Activated CD4-positive, alpha-beta memory T cell treated with anti-CD3 and anti-CD28 coated beads, Interleukin-2, amount 10 ng/mL, durations not matched to agents 7 days and 5 days (primary cell): ENCODE measurements at regions not wholly inside any gene's neighbourhood (a gene's known extent, or its start where the extent isn't known, plus 50 kb on each side); places are given as distances from the start of the nearest gene placed in this dataset.
"Not testable (repeated sequence)": the region's sequence is repeated elsewhere in the genome, so short reads cannot be mapped to it uniquely, and the experiment has no call there.

Source experiments
- CTCF ChIA-PET: fragments of 350-600 bp; sonication (Branson Sonifier 250); formaldehyde crosslinking; loops from one replicate; lab custom pipeline; 2021; ENCODE audit warnings: antibody characterized with exemption, inconsistent platforms; lab: Charles Lee
- POLR2A ChIA-PET: fragments of 350-600 bp; sonication (Branson Sonifier 250); formaldehyde crosslinking; loops from one replicate; lab custom pipeline; 2021; ENCODE audit warnings: antibody characterized with exemption; lab: Charles Lee
- DNase-seq: peaks from one replicate; pipeline ENCODE4 v3.0.0-alpha.2; 2020
- H3K27ac Mint-ChIP-seq: one replicate; pipeline ENCODE4 v1.8.0; 2021; ENCODE audit warnings: mild to moderate bottlenecking, mixed read lengths
- H3K27me3 Mint-ChIP-seq: one replicate; pipeline ENCODE4 v1.8.0; 2021; ENCODE audit warnings: mixed read lengths
- H3K36me3 Mint-ChIP-seq: one replicate; pipeline ENCODE4 v1.8.0; 2021; ENCODE audit warnings: low read depth, mixed read lengths
- H3K4me1 Mint-ChIP-seq: one replicate; pipeline ENCODE4 v1.8.0; 2021; ENCODE audit warnings: mixed read lengths
- H3K4me3 Mint-ChIP-seq: one replicate; pipeline ENCODE4 v1.8.0; 2021; ENCODE audit warnings: mild to moderate bottlenecking, mixed read lengths
- H3K9me3 Mint-ChIP-seq: one replicate; pipeline ENCODE4 v1.8.0; 2021; ENCODE audit warnings: mixed read lengths

DNA sequence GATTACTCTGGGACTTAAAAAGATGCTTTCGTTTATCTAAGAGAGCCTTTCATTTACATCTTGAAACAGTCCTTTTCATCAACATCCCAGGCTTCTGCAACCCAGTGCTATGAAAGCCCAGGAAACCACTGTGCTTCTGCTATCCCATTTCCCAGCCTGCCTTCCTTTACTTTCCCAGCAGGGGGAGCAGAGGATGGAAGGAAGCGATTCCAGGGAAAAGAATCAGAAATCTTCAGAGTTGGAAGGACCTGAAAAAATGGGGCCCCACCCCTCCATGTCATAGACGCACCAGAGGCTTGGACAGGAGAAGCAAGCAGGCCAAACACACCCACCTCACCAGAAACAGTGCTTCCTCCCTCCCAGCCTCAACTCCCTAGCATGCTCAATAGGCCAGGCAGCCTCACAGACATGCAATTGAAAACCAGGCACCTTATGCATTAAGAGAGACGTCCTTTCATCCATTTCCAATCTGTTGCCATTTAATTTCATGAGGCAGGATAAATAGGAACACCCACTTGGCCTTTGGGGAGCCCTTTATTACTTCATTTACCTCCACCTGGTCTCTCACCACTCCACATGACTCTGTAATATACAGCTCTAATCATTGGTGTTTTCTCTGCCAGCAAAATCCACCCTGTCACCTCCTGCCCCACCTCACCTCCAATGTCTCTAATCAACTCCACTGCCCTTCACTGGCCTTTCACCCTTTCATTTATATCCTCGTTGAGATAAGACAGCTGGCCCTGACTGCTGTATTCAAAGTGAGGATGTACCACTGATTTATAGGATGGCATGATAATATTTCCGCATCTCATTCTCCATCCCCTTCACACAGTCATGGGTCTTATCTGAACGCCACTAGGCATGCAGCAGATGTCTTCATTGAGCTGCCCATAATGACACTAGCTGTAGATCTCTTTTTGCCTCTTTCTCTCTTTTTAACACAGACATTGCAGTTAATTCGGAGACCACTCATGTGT is 583.9 kb downstream of the NTRK3 start:
- H3K4me3 Mint-ChIP-seq, result no peak overlapping the region

GRCh38 chr15:87671289-87671688 is 585.2 kb downstream of the NTRK3 start:
- CTCF ChIA-PET, result no interaction called here
- H3K27ac Mint-ChIP-seq, result no peak overlapping the region

More for the DNA sequence above, 583.9 kb downstream of the NTRK3 start:
- ChIA-PET POLR2A (no interaction called here), CTCF (no interaction called here)
- no peak overlapping the region for H3K27ac Mint-ChIP-seq
- peaks cover 35% of the 10 kb centered on the region for H3K9me3 Mint-ChIP-seq
- H3K27me3 Mint-ChIP-seq, result no peaks in the 10 kb centered on the region
- no peaks in the 10 kb centered on the region for H3K4me1 Mint-ChIP-seq
- DNase-seq, result no peak
- H3K36me3 Mint-ChIP-seq, result no peaks in the 10 kb centered on the region

GRCh38 chr15:87669846-87670245 is 586.7 kb downstream of the NTRK3 start:
- CTCF ChIA-PET, result no interaction called here
- peaks cover 21% of the 10 kb centered on the region for H3K9me3 Mint-ChIP-seq

More at GRCh38 chr15:87671289-87671688, 585.2 kb downstream of the NTRK3 start:
- Mint-ChIP-seq H3K9me3 (peaks cover 25% of the 10 kb centered on the region), H3K36me3 (no peaks in the 10 kb centered on the region), H3K4me1 (no peaks in the 10 kb centered on the region), H3K27me3 (no peaks in the 10 kb centered on the region), H3K4me3 (no peak overlapping the region)
- DNase-seq, result no peak
- POLR2A ChIA-PET, result no interaction called here

GRCh38 chr15:87668768-87669564 is 587.6 kb downstream of the NTRK3 start:
- H3K9me3 Mint-ChIP-seq, result peaks cover 22% of the 10 kb centered on the region
- CTCF ChIA-PET, H3K27me3 Mint-ChIP-seq, DNase-seq, H3K4me1 Mint-ChIP-seq, POLR2A ChIA-PET, H3K4me3 Mint-ChIP-seq, H3K27ac Mint-ChIP-seq, H3K36me3 Mint-ChIP-seq: not testable (repeated sequence)

More at GRCh38 chr15:87669846-87670245, 586.7 kb downstream of the NTRK3 start:
- Mint-ChIP-seq H3K36me3 (no peaks in the 10 kb centered on the region), H3K27me3 (no peaks in the 10 kb centered on the region), H3K4me1 (no peaks in the 10 kb centered on the region), H3K4me3 (no peak overlapping the region), H3K27ac (no peak overlapping the region)
- no peak for DNase-seq
- POLR2A ChIA-PET, result no interaction called here

DNA sequence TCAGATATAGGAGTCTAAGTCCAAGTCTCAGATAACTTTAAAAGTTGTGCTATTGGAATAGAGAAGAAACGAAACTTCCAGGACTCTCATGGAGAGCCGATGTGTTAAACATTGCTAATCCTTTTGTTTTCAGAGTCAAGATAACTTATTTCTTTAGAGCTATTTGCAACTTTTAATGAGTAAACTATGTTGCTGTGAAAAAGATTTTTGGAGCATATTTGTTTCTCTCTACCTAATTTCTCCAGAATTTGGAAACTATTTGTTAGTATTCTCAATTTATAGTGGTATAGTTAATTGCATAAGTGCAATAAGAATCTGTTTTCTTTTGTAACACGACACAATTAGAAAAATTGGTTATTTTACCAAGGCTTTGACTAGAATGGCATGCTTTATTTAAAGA is 588.9 kb downstream of the NTRK3 start:
- POLR2A ChIA-PET, result no interaction called here
- Mint-ChIP-seq H3K4me3 (no peak overlapping the region), H3K4me1 (no peaks in the 10 kb centered on the region), H3K9me3 (peaks cover 25% of the 10 kb centered on the region), H3K27ac (no peak overlapping the region), H3K27me3 (no peaks in the 10 kb centered on the region), H3K36me3 (no peaks in the 10 kb centered on the region)
- CTCF ChIA-PET, result no interaction called here
- no peak for DNase-seq

DNA sequence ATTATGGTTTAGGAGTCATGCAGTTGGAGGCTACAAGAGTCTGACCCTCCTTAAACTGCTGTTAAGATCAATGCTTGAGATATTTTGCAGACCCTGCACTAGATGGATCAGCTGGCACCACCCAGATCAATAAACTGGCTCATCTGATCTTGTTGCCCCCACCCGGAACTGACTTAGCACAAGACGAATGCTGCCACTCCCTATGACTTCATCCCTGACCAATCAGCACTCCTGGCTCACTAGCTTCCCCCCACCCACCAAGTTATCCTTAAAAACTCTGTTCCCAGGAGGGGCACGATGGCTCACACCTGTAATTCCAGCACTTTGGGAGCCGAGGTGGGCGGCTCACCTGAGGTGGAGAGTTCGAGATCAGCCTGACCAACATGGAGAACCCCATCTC is 594.0 kb downstream of the NTRK3 start:
- Mint-ChIP-seq H3K27me3 (no peaks in the 10 kb centered on the region), H3K9me3 (peaks cover 13% of the 10 kb centered on the region), H3K4me3 (no peak overlapping the region), H3K4me1 (no peaks in the 10 kb centered on the region), H3K36me3 (no peaks in the 10 kb centered on the region), H3K27ac (no peak overlapping the region)
- ChIA-PET POLR2A (no interaction called here), CTCF (no interaction called here)
- DNase-seq, result no peak

DNA sequence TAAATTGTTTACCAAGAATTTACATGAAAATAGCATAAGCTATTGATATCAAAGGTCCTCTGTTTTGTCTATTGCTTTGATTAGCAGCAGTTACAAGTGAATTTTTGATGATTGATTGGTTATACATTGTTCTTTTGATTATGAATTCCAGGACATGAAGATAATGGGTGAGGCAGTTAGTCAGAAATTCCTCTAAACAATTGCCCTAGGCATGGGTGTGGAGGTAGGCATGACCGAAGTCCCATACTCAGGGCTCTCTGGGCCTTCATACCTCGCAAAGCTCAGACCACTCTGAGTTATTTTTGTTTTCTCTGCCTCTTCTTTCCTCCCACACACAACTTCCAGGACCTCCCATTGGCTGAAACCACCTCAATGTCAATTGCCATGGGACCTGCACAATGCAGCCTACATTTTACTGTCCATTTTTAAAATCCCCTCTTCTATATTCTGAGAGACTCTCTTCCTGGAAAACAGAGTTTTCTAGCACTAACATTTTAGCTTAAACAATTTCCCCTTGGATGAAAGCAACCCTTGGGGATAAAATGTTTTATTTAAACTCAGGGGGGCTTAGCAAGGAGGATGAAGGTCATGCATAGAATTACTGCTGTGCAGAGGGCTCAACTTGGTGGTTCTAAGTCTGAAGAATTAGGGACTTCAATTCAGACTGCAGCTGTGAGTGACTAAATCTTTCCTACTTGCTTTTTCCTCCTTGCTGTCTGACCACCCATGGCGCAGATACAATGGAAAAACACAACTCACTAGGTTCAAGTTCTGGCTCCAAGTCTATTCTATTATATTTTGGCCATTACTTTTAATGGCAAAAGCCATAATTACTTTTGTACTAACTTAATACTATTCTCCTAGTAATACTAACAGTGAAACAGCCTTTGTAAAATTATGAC is 594.8 kb downstream of the NTRK3 start:
- no peak overlapping the region for H3K27ac Mint-ChIP-seq
- ChIA-PET CTCF (no interaction called here), POLR2A (no interaction called here)
- H3K4me3 Mint-ChIP-seq, result no peak overlapping the region
- H3K4me1 Mint-ChIP-seq, result no peaks in the 10 kb centered on the region
- no peaks in the 10 kb centered on the region for H3K36me3 Mint-ChIP-seq
- no peak for DNase-seq
- H3K27me3 Mint-ChIP-seq, result no peaks in the 10 kb centered on the region
- H3K9me3 Mint-ChIP-seq, result peaks cover 13% of the 10 kb centered on the region

GRCh38 chr15:87660251-87661129 is 596.0 kb downstream of the NTRK3 start:
- ChIA-PET CTCF (no interaction called here), POLR2A (no interaction called here)
- Mint-ChIP-seq H3K9me3 (peaks cover 13% of the 10 kb centered on the region), H3K27me3 (no peaks in the 10 kb centered on the region), H3K27ac (no peak overlapping the region), H3K36me3 (no peaks in the 10 kb centered on the region), H3K4me1 (no peaks in the 10 kb centered on the region), H3K4me3 (no peak overlapping the region)
- DNase-seq, result no peak

DNA sequence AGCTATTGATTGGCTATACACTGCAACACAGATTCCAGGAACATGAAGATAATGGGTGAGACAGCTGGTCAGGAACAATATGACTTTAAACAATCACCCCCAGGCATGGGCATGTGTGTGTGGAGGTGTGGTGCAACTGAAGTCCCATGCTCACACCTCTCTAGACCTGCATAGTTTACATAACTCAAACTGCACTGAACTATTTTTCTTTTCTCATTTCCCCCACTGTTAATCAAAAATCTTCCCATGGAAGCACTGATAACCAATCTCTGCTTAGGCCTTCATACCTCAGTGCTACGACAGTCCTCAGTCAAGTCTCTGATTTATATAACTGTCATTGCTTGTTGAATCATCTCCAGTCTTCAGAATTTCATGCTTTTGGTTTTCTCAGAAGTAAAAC is 600.2 kb downstream of the NTRK3 start:
- H3K27ac Mint-ChIP-seq, result no peak overlapping the region
- no peaks in the 10 kb centered on the region for H3K9me3 Mint-ChIP-seq
- POLR2A ChIA-PET, result no interaction called here
- CTCF ChIA-PET, result no interaction called here
- H3K4me1 Mint-ChIP-seq, result no peaks in the 10 kb centered on the region
- no peak overlapping the region for H3K4me3 Mint-ChIP-seq
- H3K27me3 Mint-ChIP-seq, result no peaks in the 10 kb centered on the region
- H3K36me3 Mint-ChIP-seq, result no peaks in the 10 kb centered on the region
- no peak for DNase-seq

DNA sequence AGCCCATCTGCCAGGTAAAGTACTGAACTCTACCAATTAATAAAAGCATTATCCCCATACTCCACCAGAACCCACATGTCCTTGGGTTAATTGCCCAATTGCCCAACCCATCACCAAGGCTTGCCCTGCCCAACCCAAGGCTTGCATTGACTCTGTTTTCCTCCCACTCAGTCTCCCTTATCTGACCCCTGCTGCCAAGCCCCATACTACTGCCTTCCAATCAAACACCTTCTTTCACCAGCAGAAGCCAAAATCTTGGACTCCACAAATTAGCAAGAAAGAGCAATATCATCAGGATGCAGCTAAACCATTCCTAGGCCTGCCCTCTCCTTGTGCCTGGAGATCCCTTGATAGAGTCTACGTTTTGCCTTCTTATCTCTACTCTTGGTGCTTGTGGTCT is 602.9 kb downstream of the NTRK3 start:
- H3K36me3 Mint-ChIP-seq, result no peaks in the 10 kb centered on the region
- POLR2A ChIA-PET, result no interaction called here

GRCh38 chr15:87649175-87649574 is 607.4 kb downstream of the NTRK3 start:
- Mint-ChIP-seq H3K27me3 (no peaks in the 10 kb centered on the region), H3K9me3 (peaks cover 7% of the 10 kb centered on the region), H3K36me3 (no peaks in the 10 kb centered on the region), H3K27ac (no peak overlapping the region), H3K4me1 (no peaks in the 10 kb centered on the region), H3K4me3 (no peak overlapping the region)
- CTCF ChIA-PET, result no interaction called here
- no peak for DNase-seq
- POLR2A ChIA-PET, result no interaction called here

More for the DNA sequence above, 602.9 kb downstream of the NTRK3 start:
- no peak for DNase-seq
- no peak overlapping the region for H3K27ac Mint-ChIP-seq
- H3K27me3 Mint-ChIP-seq, result no peaks in the 10 kb centered on the region
- no peak overlapping the region for H3K4me3 Mint-ChIP-seq
- H3K9me3 Mint-ChIP-seq, result no peaks in the 10 kb centered on the region
- CTCF ChIA-PET, result no interaction called here
- no peaks in the 10 kb centered on the region for H3K4me1 Mint-ChIP-seq

- POLR2A ChIA-PET, result no interaction called here
- no peaks in the 10 kb centered on the region for H3K36me3 Mint-ChIP-seq
These were observed 608.3 kb downstream of the NTRK3 start for GRCh38 chr15:87648278-87648677.

More at GRCh38 chr15:87648278-87648677, 608.3 kb downstream of the NTRK3 start:
- CTCF ChIA-PET, result no interaction called here
- Mint-ChIP-seq H3K9me3 (peaks cover 7% of the 10 kb centered on the region), H3K27me3 (no peaks in the 10 kb centered on the region), H3K4me3 (no peak overlapping the region), H3K4me1 (no peaks in the 10 kb centered on the region), H3K27ac (no peak overlapping the region)
- DNase-seq, result no peak
